Neutrophil (primary cell): ENCODE measurements at regions not wholly inside any gene's neighbourhood (a gene's known extent, or its start where the extent isn't known, plus 50 kb on each side); places are given as distances from the start of the nearest gene placed in this dataset.

ENCODE experiments used
- H3K27ac ChIP-seq: fragments of 200-600 bp; sonication (generic); 2 replicates; pipeline ENCODE4 v1.5.1; 2016; ENCODE audit warnings: mild to moderate bottlenecking, moderate library complexity
- H3K27me3 ChIP-seq: fragments of 200-600 bp; sonication (generic); 2 replicates; pipeline ENCODE4 v1.6.0; 2016; ENCODE audit warnings: mild to moderate bottlenecking
- H3K36me3 ChIP-seq: fragments of 200-600 bp; sonication (generic); 2 replicates; pipeline ENCODE4 v1.5.1; 2017
- H3K4me1 ChIP-seq, 2 experiments: fragments of 200-600 bp in 1 of 2; sonication (generic) in 1 of 2; 1 replicate in 1 of 2; 2 replicates in 1 of 2; pipeline versions ENCODE4 v1.5.1 to v1.6.1; 2013 to 2016; ENCODE audit warnings: low read depth in 1 of 2, low read length in 1 of 2, mild to moderate bottlenecking in 1 of 2, moderate library complexity in 1 of 2; ENCODE audit not compliant: control insufficient read depth in 1 of 2, insufficient read depth in 1 of 2
- H3K4me3 ChIP-seq, 2 experiments: fragments of 200-600 bp in 1 of 2; sonication (generic) in 1 of 2; 1 replicate in 1 of 2; 2 replicates in 1 of 2; pipeline ENCODE4 v1.5.1; 2013 to 2016; ENCODE audit warnings: low read depth in 1 of 2, low read length in 1 of 2, mild to moderate bottlenecking in 1 of 2, moderate library complexity in 1 of 2
- H3K9me3 ChIP-seq: fragments of 200-600 bp; sonication (generic); 2 replicates; pipeline ENCODE4 v1.5.1; 2016
- CTCF ChIP-seq: fragments of 200-600 bp; sonication (generic); IDR thresholded peaks from 2 replicates; pipeline ENCODE4 v1.5.1; 2016; ENCODE audit warnings: antibody characterized with exemption

GRCh38 chr16:66269617-66270332, 96.7 kb upstream of the CDH5 start:
- Histone ChIP-seq H3K27me3 (peaks cover 30% of the 10 kb centered on the region), H3K27ac (peak overlapping the region; percentile 37), H3K4me1 (peaks cover 5 to 26% of the 10 kb centered on the region in 2 experiments), H3K36me3 (no peaks in the 10 kb centered on the region), H3K4me3 (peak overlapping the region; percentile 41 to 60), H3K9me3 (no peaks in the 10 kb centered on the region)
- TF ChIP-seq CTCF: no peak

GRCh38 chr16:66267292-66268014, 99.0 kb upstream of the CDH5 start:
- H3K4me1 ChIP-seq: peaks cover 5 to 26% of the 10 kb centered on the region in 2 experiments
- no peak for TF ChIP-seq CTCF
- H3K9me3 ChIP-seq: no peaks in the 10 kb centered on the region
- H3K36me3 ChIP-seq: no peaks in the 10 kb centered on the region
- H3K27ac ChIP-seq: no peak overlapping the region
- no peak overlapping the region for H3K4me3 ChIP-seq
- H3K27me3 ChIP-seq: peaks cover 30% of the 10 kb centered on the region

- Histone ChIP-seq H3K4me3 (no peak overlapping the region), H3K27me3 (peaks cover 28% of the 10 kb centered on the region), H3K27ac (no peak overlapping the region), H3K4me1 (peaks cover 5 to 26% of the 10 kb centered on the region in 2 experiments), H3K9me3 (no peaks in the 10 kb centered on the region), H3K36me3 (no peaks in the 10 kb centered on the region)
- no peak for TF ChIP-seq CTCF
Measured at GRCh38 chr16:66266436-66267291, 99.8 kb upstream of the CDH5 start.

GRCh38 chr16:66265556-66266141, 100.8 kb upstream of the CDH5 start:
- H3K4me1 ChIP-seq: peaks cover 2 to 22% of the 10 kb centered on the region in 2 experiments
- no peak overlapping the region for H3K4me3 ChIP-seq
- no peak for TF ChIP-seq CTCF
- H3K27me3 ChIP-seq: peaks cover 18% of the 10 kb centered on the region
- H3K36me3 ChIP-seq: no peaks in the 10 kb centered on the region
- no peak overlapping the region for H3K27ac ChIP-seq
- no peaks in the 10 kb centered on the region for H3K9me3 ChIP-seq

- no peaks in the 10 kb centered on the region for H3K9me3 ChIP-seq
- H3K36me3 ChIP-seq: no peaks in the 10 kb centered on the region
- H3K27ac ChIP-seq: no peak overlapping the region
- H3K27me3 ChIP-seq: peaks cover 17% of the 10 kb centered on the region
- no peak overlapping the region for H3K4me3 ChIP-seq
- no peak for TF ChIP-seq CTCF
- peaks cover 0 to 16% of the 10 kb centered on the region in 2 experiments for H3K4me1 ChIP-seq
Measured at GRCh38 chr16:66265048-66265415, 101.5 kb upstream of the CDH5 start.
